GM12878 (cell line): ENCODE measurements at regions not wholly inside any gene's neighbourhood (a gene's known extent, or its start where the extent isn't known, plus 50 kb on each side); places are given as distances from the start of the nearest gene placed in this dataset.

ENCODE experiments used
- ATAC-seq: fragments of 200-7000 bp; cut with Tn5 transposase; 3 replicates; pipeline ENCODE4 v1.9.1; 2020; ENCODE audit warnings: mild to moderate bottlenecking, moderate library complexity
- BruUV-seq: library from RNA; stranded (reverse); fragments of 400-500 nt; replicated peaks from 2 replicates; lab custom pipeline; 2021; lab: Mats Ljungman, UMichigan
- CTCF ChIA-PET: fragments of 300-600 bp; sonication (Branson Sonifier 250); formaldehyde crosslinking; extraction: SDS; loops from one replicate; lab custom pipeline; 2021; ENCODE audit warnings: inconsistent platforms; lab: Yijun Ruan, JAX
- POLR2A ChIA-PET: fragments of 350-600 bp; formaldehyde crosslinking; extraction: SDS; loops from one replicate; lab custom pipeline; 2021; ENCODE audit warnings: inconsistent platforms; lab: Charles Lee
- RAD21 ChIA-PET: fragments of 300-600 bp; sonication (Branson Sonifier 250); formaldehyde crosslinking; loops from one replicate; lab custom pipeline; 2023; ENCODE audit warnings: antibody characterized with exemption; ENCODE audit not compliant: unreplicated experiment; lab: Charles Lee
- SMC1A ChIA-PET: fragments of 300-600 bp; sonication (Branson Sonifier 250); formaldehyde crosslinking; loops from one replicate; lab custom pipeline; 2023; ENCODE audit not compliant: unreplicated experiment, uncharacterized antibody; lab: Charles Lee
- DNase-seq: peaks from one replicate; pipeline ENCODE4 v3.0.0-alpha.2; 2011; ENCODE audit warnings: low read depth, low spot score
- FAIRE-seq: peaks from 3 replicates; lab custom pipeline; 2011; peaks lifted over from hg19 to GRCh38; lab: Jason Lieb, UNC
- H2AFZ ChIP-seq: 2 replicates; pipeline ENCODE4 v1.6.0; 2011; ENCODE audit warnings: low read depth, low read length, control low read depth; ENCODE audit not compliant: control insufficient read depth
- H3K27ac ChIP-seq: 2 replicates; pipeline ENCODE4 v1.5.1; 2011; ENCODE audit warnings: control low read depth; ENCODE audit not compliant: control insufficient read depth, insufficient read depth
- H3K27me3 ChIP-seq, 2 experiments: replicated peaks in 1 of 2; 2 replicates each; pipeline versions ENCODE4 v1.6.0 to v1.6.1; 2011; ENCODE audit warnings: low read length in 1 of 2; ENCODE audit not compliant: control insufficient read depth in 2 of 2, insufficient read depth in 2 of 2
- H3K36me3 ChIP-seq, 2 experiments: 2 replicates each; pipeline ENCODE4 v1.5.1; 2011; ENCODE audit warnings: low read length in 1 of 2; ENCODE audit not compliant: control insufficient read depth in 2 of 2, insufficient read depth in 2 of 2
- H3K4me1 ChIP-seq: 2 replicates; pipeline ENCODE4 v1.6.1; 2011; ENCODE audit warnings: mild to moderate bottlenecking, low read length, moderate library complexity, mixed read lengths; ENCODE audit not compliant: control insufficient read depth, insufficient read depth
- H3K4me2 ChIP-seq: 2 replicates; pipeline ENCODE4 v1.6.0; 2011; ENCODE audit warnings: control low read depth; ENCODE audit not compliant: control insufficient read depth, insufficient read depth
- H3K4me3 ChIP-seq: fragments of 200-600 bp; sonication (generic); 2 replicates; pipeline ENCODE4 v1.5.1; 2016
- H3K79me2 ChIP-seq: 2 replicates; pipeline ENCODE4 v1.6.0; 2011; ENCODE audit warnings: low read length; ENCODE audit not compliant: control insufficient read depth, insufficient read depth
- H3K9ac ChIP-seq: 2 replicates; pipeline ENCODE4 v1.8.0; 2011; ENCODE audit warnings: low read length, control low read depth, mixed read lengths; ENCODE audit not compliant: control insufficient read depth, insufficient read depth
- H3K9me3 ChIP-seq: replicated peaks from 3 replicates; pipeline ENCODE4 v1.5.1; 2011; ENCODE audit warnings: mild to moderate bottlenecking, low read length; ENCODE audit not compliant: control insufficient read depth, insufficient read depth
- H4K20me1 ChIP-seq: 2 replicates; pipeline ENCODE4 v1.6.0; 2011; ENCODE audit not compliant: control insufficient read depth, insufficient read depth
- CHD1 ChIP-seq: IDR thresholded peaks from 2 replicates; pipeline ENCODE4 v1.6.1; 2012; ENCODE audit warnings: low read depth, low read length, improper control_type of control experiment
- CTCF ChIP-seq, 3 experiments: IDR thresholded peaks in 2 of 3; conservative IDR thresholded peaks in 1 of 3; 2 replicates each; pipeline ENCODE4 v1.5.1; 2011; ENCODE audit warnings: low read depth in 3 of 3, low read length in 3 of 3, mild to moderate bottlenecking in 3 of 3, control low read depth in 2 of 3, moderate library complexity in 2 of 3, inconsistent platforms in 1 of 3, mixed read lengths in 1 of 3; ENCODE audit not compliant: control insufficient read depth in 2 of 3, insufficient read depth in 1 of 3; ENCODE audit errors: extremely low read depth in 1 of 3
- ETV6 ChIP-seq, 2 experiments: fragments of 450-650 bp in 1 of 2; IDR thresholded peaks in 1 of 2; conservative IDR thresholded peaks in 1 of 2; 2 replicates each; pipeline ENCODE4 v1.6.1; 2014; ENCODE audit warnings: antibody characterized with exemption in 1 of 2, borderline replicate concordance in 1 of 2, low read depth in 1 of 2, mild to moderate bottlenecking in 1 of 2, moderate library complexity in 1 of 2
- GABPA ChIP-seq: IDR thresholded peaks from 2 replicates; pipeline ENCODE4 v1.6.1; 2014; ENCODE audit warnings: antibody characterized with exemption, low read depth, mild to moderate bottlenecking, inconsistent platforms
- JUNB ChIP-seq: IDR thresholded peaks from 2 replicates; pipeline ENCODE4 v1.6.1; 2016; ENCODE audit warnings: antibody characterized with exemption, mild to moderate bottlenecking
- POLR2AphosphoS2 ChIP-seq: IDR thresholded peaks from 2 replicates; pipeline ENCODE4 v1.6.1; 2011; ENCODE audit warnings: low read depth, mild to moderate bottlenecking, low read length, improper control_type of control experiment, moderate library complexity
- RCOR1 ChIP-seq: conservative IDR thresholded peaks from 2 replicates; pipeline ENCODE4 v1.6.1; 2012; ENCODE audit warnings: low read depth, low read length, improper control_type of control experiment
- SMAD5 ChIP-seq: IDR thresholded peaks from 2 replicates; pipeline ENCODE4 v1.6.1; 2016; ENCODE audit warnings: antibody characterized with exemption, low read depth
- ZZZ3 ChIP-seq: IDR thresholded peaks from 2 replicates; pipeline ENCODE4 v1.6.1; 2011; ENCODE audit warnings: low read depth; ENCODE audit not compliant: control insufficient read depth, insufficient read length
- WGBS: methylation state at CpG from one replicate; pipeline ENCODE4 v1.1.6; 2016; ENCODE audit warnings: low lambda C conversion rate; ENCODE audit not compliant: insufficient replicate concordance, insufficient coverage; ENCODE audit errors: missing lambda C conversion rate; 5-methylcytosine and 5-hydroxymethylcytosine counted together
- in situ Hi-C: fragments of 300-500 bp; cut with MboI; formaldehyde crosslinking; loops from 9 replicates; pipeline ENCODE4 v1.14.3; 2018; ENCODE audit warnings: mixed read lengths
- intact Hi-C: fragments of 100-400 bp; cut with micrococcal nuclease; formaldehyde crosslinking; loops from one replicate; pipeline ENCODE4 v1.14.2; 2022; ENCODE audit not compliant: unreplicated experiment
- TF ChIP-seq, protein P1 (sequence below): IDR thresholded peaks from 2 replicates; pipeline ENCODE4 v1.6.1; 2011; ENCODE audit warnings: borderline replicate concordance, low read depth, mild to moderate bottlenecking, moderate library complexity, low read length; ENCODE audit not compliant: insufficient read depth, poor library complexity, severe bottlenecking
- TF ChIP-seq, protein P2 (sequence below): fragments of 450-650 bp; IDR thresholded peaks from 2 replicates; pipeline ENCODE4 v1.6.1; 2016; ENCODE audit warnings: mild to moderate bottlenecking
- TF ChIP-seq, protein P3 (sequence below): fragments of 450-650 bp; IDR thresholded peaks from 2 replicates; pipeline ENCODE4 v1.6.1; 2014; ENCODE audit warnings: mild to moderate bottlenecking
- TF ChIP-seq, protein P4 (sequence below): fragments of 450-650 bp; formaldehyde crosslinking; IDR thresholded peaks from 2 replicates; pipeline ENCODE4 v1.4.0; 2020; ENCODE audit warnings: mild to moderate bottlenecking, moderate library complexity

DNA sequence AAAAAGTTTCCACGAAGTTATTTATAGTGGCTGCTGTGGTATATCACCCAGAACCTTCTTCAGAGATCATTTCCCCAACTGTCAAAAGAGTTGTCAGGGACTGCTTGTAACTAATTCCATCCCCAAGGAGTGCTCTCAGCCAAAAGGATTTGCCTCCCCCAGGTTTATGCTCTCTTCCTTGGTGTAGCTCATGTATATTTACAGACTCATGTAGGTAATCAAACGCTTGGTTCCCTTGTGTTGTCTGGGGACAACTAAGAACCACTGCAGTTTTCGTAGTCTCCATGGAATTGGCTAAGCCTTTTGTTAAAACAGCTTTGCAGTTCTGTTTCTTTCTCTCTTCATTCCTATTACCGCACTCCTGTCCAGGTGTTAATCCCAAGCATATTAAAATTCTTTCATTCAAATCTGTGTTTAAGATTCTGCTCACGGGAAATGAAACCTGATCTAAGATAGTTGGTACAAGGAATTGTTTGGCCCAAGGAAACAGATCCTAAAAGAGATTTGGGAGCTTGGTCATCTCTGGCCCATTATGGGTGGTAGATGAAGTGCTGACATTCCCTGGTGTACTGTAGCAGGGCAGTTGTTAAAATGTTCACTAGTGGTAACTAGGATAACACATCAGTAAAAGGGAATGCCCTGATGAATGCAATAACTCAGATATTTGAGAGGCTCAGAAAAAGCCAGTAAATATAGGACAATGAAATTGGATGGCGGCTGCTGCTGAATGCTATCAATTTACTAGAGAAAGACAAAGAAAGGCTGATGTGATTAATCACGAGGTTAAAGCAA is 361.3 kb upstream of the GBE1 start:
- in situ Hi-C loops, result loop anchor here (10.0 kb wide), 2 partner anchors 458 to 628 kb away; no protein-coding TSS in a partner anchor
- POLR2A ChIA-PET, result no interaction called here
- Histone ChIP-seq H3K4me2 (no peak overlapping the region), H3K9me3 (no peaks in the 10 kb centered on the region), H3K4me1 (no peaks in the 10 kb centered on the region), H2AFZ (no peak overlapping the region), H4K20me1 (no peaks in the 10 kb centered on the region), H3K79me2 (no peaks in the 10 kb centered on the region), H3K27ac (no peak overlapping the region), H3K27me3 (no peaks in the 10 kb centered on the region), H3K36me3 (no peaks in the 10 kb centered on the region), H3K9ac (no peak overlapping the region), H3K4me3 (no peak overlapping the region)
- SMC1A ChIA-PET, result interaction anchor here (0.7 kb wide), 1 partner anchor 9 kb away, joined by 3 read pairs; no protein-coding TSS in a partner anchor
- RAD21 ChIA-PET, result no interaction called here
- CTCF ChIA-PET, result no interaction called here
- intact Hi-C loops, result no loop called here
- DNase-seq (no peak), FAIRE-seq (no peak), ATAC-seq (no peak)
- no TSS peak for BruUV-seq
- 28% methylated on average over 7 of the region's 7 CpGs for WGBS
- TF ChIP-seq, protein P1, sequence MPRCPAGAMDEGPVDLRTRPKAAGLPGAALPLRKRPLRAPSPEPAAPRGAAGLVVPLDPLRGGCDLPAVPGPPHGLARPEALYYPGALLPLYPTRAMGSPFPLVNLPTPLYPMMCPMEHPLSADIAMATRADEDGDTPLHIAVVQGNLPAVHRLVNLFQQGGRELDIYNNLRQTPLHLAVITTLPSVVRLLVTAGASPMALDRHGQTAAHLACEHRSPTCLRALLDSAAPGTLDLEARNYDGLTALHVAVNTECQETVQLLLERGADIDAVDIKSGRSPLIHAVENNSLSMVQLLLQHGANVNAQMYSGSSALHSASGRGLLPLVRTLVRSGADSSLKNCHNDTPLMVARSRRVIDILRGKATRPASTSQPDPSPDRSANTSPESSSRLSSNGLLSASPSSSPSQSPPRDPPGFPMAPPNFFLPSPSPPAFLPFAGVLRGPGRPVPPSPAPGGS, result no peak
- no peak for TF ChIP-seq ETV6 (conservative IDR thresholded peaks at IDR 0.05 in 1 of 2, IDR thresholded peaks at IDR 0.05 in 1 of 2; ENCODE audit: borderline replicate concordance in 1 of 2, low read depth in 1 of 2)
- TF ChIP-seq, protein P2, sequence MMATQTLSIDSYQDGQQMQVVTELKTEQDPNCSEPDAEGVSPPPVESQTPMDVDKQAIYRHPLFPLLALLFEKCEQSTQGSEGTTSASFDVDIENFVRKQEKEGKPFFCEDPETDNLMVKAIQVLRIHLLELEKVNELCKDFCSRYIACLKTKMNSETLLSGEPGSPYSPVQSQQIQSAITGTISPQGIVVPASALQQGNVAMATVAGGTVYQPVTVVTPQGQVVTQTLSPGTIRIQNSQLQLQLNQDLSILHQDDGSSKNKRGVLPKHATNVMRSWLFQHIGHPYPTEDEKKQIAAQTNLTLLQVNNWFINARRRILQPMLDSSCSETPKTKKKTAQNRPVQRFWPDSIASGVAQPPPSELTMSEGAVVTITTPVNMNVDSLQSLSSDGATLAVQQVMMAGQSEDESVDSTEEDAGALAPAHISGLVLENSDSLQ, result no peak
- no peak for TF ChIP-seq ZZZ3
- no peak for TF ChIP-seq GABPA
- TF ChIP-seq, protein P3, sequence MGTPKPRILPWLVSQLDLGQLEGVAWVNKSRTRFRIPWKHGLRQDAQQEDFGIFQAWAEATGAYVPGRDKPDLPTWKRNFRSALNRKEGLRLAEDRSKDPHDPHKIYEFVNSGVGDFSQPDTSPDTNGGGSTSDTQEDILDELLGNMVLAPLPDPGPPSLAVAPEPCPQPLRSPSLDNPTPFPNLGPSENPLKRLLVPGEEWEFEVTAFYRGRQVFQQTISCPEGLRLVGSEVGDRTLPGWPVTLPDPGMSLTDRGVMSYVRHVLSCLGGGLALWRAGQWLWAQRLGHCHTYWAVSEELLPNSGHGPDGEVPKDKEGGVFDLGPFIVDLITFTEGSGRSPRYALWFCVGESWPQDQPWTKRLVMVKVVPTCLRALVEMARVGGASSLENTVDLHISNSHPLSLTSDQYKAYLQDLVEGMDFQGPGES, result no peak
- TF ChIP-seq SMAD5, result no peak
- no peak for TF ChIP-seq CHD1
- TF ChIP-seq, protein P4, sequence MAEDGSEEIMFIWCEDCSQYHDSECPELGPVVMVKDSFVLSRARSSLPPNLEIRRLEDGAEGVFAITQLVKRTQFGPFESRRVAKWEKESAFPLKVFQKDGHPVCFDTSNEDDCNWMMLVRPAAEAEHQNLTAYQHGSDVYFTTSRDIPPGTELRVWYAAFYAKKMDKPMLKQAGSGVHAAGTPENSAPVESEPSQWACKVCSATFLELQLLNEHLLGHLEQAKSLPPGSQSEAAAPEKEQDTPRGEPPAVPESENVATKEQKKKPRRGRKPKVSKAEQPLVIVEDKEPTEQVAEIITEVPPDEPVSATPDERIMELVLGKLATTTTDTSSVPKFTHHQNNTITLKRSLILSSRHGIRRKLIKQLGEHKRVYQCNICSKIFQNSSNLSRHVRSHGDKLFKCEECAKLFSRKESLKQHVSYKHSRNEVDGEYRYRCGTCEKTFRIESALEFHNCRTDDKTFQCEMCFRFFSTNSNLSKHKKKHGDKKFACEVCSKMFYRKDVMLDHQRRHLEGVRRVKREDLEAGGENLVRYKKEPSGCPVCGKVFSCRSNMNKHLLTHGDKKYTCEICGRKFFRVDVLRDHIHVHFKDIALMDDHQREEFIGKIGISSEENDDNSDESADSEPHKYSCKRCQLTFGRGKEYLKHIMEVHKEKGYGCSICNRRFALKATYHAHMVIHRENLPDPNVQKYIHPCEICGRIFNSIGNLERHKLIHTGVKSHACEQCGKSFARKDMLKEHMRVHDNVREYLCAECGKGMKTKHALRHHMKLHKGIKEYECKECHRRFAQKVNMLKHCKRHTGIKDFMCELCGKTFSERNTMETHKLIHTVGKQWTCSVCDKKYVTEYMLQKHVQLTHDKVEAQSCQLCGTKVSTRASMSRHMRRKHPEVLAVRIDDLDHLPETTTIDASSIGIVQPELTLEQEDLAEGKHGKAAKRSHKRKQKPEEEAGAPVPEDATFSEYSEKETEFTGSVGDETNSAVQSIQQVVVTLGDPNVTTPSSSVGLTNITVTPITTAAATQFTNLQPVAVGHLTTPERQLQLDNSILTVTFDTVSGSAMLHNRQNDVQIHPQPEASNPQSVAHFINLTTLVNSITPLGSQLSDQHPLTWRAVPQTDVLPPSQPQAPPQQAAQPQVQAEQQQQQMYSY (CRISPR knock-in tag), result no peak
- no peak for TF ChIP-seq RCOR1
- TF ChIP-seq POLR2AphosphoS2, result no peak
- no peak for TF ChIP-seq JUNB
- no peak for TF ChIP-seq CTCF (IDR thresholded peaks at IDR 0.05 in 2 of 3, conservative IDR thresholded peaks at IDR 0.05 in 1 of 3; ENCODE audit: control insufficient read depth in 2 of 3, extremely low read depth in 1 of 3, insufficient read depth in 1 of 3, low read depth in 3 of 3, low read length in 3 of 3)
